Caco-2 (cell line): ENCODE measurements at regions not wholly inside any gene's neighbourhood (a gene's known extent, or its start where the extent isn't known, plus 50 kb on each side); places are given as distances from the start of the nearest gene placed in this dataset.

ENCODE experiments used
- BruUV-seq: library from RNA; stranded (reverse); fragments of 400-500 nt; replicated peaks from 2 replicates; lab custom pipeline; 2021; lab: Mats Ljungman, UMichigan
- CTCF ChIA-PET: fragments of 300-600 bp; sonication (Branson Sonifier 250); formaldehyde crosslinking; loops from one replicate; lab custom pipeline; 2022; ENCODE audit warnings: antibody characterized with exemption; lab: Charles Lee
- POLR2A ChIA-PET: fragments of 300-600 bp; sonication (Branson Sonifier 250); formaldehyde crosslinking; loops from one replicate; lab custom pipeline; 2022; ENCODE audit warnings: antibody characterized with exemption; lab: Charles Lee
- DNase-seq, 2 experiments: peaks; one replicate each; pipeline versions ENCODE4 v3.0.0 to v3.0.0-alpha.2; 2020 to 2022
- H3K27me3 ChIP-seq: replicated peaks from 2 replicates; pipeline ENCODE4 v1.6.0; 2011; ENCODE audit warnings: low read length; ENCODE audit not compliant: control insufficient read depth, insufficient read depth
- H3K36me3 ChIP-seq: 2 replicates; pipeline ENCODE4 v1.5.1; 2011; ENCODE audit warnings: low read length; ENCODE audit not compliant: control insufficient read depth, insufficient read depth
- H3K4me1 ChIP-seq: fragments of 250-450 bp; sonication (Bioruptor Pico); 2 replicates; pipeline ENCODE4 v1.5.1; 2020; ENCODE audit warnings: mild to moderate bottlenecking
- H3K4me3 ChIP-seq: 2 replicates; pipeline ENCODE4 v1.5.1; 2011; ENCODE audit warnings: low read depth, mild to moderate bottlenecking, control low read depth, low read length
- H3K9me3 ChIP-seq: fragments of 250-450 bp; sonication (Bioruptor Pico); 2 replicates; pipeline ENCODE4 v1.5.1; 2020; ENCODE audit warnings: mild to moderate bottlenecking, moderate library complexity
- H3K27ac Mint-ChIP-seq: one replicate; pipeline ENCODE4 v1.8.0; 2022; ENCODE audit warnings: mixed read lengths; ENCODE audit not compliant: unreplicated experiment
- H3K27me3 Mint-ChIP-seq: one replicate; pipeline ENCODE4 v1.8.0; 2022; ENCODE audit warnings: mixed read lengths; ENCODE audit not compliant: insufficient read depth, unreplicated experiment
- H3K36me3 Mint-ChIP-seq: one replicate; pipeline ENCODE4 v1.8.0; 2022; ENCODE audit warnings: mild to moderate bottlenecking, mixed read lengths; ENCODE audit not compliant: insufficient read depth, unreplicated experiment
- H3K4me1 Mint-ChIP-seq: one replicate; pipeline ENCODE4 v1.8.0; 2022; ENCODE audit warnings: low read depth, mixed read lengths; ENCODE audit not compliant: unreplicated experiment
- H3K4me3 Mint-ChIP-seq: one replicate; pipeline ENCODE4 v1.8.0; 2022; ENCODE audit warnings: mild to moderate bottlenecking, moderate library complexity, mixed read lengths; ENCODE audit not compliant: unreplicated experiment
- H3K9me3 Mint-ChIP-seq: one replicate; pipeline ENCODE4 v1.8.0; 2022; ENCODE audit warnings: mixed read lengths; ENCODE audit not compliant: unreplicated experiment
- intact Hi-C: fragments of 100-400 bp; cut with micrococcal nuclease; formaldehyde crosslinking; loops from one replicate; pipeline ENCODE4 v1.10.0; 2022; ENCODE audit not compliant: unreplicated experiment
- TF ChIP-seq, protein P1 (sequence below), 2 experiments: fragments of 200-600 bp in 1 of 2; IDR thresholded peaks; 1 replicate in 1 of 2; 2 replicates in 1 of 2; pipeline versions ENCODE4 v1.5.1 to v1.8.0; 2011 to 2022; ENCODE audit warnings: antibody characterized with exemption in 1 of 2, control low read depth in 1 of 2, inconsistent platforms in 1 of 2, low read depth in 1 of 2, low read length in 1 of 2, mild to moderate bottlenecking in 1 of 2, moderate library complexity in 1 of 2; ENCODE audit not compliant: insufficient read depth in 1 of 2, severe bottlenecking in 1 of 2, unreplicated experiment in 1 of 2

DNA sequence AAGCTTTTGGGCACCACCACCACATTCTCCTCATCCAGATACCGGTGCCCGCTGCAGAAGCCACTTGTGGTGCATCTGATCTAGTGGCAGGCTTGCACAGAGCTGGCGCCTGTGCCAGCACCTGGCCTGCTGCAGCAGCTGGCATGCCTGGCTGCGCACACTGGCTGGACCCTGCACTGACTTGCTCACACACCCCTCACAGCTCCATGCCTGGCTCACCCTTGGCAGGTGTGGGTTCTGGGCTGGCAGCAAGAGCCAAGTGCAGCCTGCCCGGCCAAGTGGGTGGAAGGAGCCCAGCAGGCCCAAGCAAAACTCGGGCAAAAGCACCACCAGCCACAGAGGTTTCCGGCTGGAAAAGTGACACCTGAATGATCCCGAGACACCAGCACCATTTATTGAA lies 315.7 kb upstream of the RRP15 start:
- Mint-ChIP-seq H3K4me3 (no peak overlapping the region), H3K27ac (no peak overlapping the region), H3K27me3 (peaks cover 3% of the 10 kb centered on the region), H3K9me3 (no peaks in the 10 kb centered on the region), H3K36me3 (no peaks in the 10 kb centered on the region), H3K4me1 (no peaks in the 10 kb centered on the region)
- no peak overlapping the region for H3K4me3 ChIP-seq
- BruUV-seq: no TSS peak
- H3K27me3 ChIP-seq: no peaks in the 10 kb centered on the region
- ChIA-PET POLR2A (no interaction called here), CTCF (no interaction called here)
- TF ChIP-seq, protein P1, sequence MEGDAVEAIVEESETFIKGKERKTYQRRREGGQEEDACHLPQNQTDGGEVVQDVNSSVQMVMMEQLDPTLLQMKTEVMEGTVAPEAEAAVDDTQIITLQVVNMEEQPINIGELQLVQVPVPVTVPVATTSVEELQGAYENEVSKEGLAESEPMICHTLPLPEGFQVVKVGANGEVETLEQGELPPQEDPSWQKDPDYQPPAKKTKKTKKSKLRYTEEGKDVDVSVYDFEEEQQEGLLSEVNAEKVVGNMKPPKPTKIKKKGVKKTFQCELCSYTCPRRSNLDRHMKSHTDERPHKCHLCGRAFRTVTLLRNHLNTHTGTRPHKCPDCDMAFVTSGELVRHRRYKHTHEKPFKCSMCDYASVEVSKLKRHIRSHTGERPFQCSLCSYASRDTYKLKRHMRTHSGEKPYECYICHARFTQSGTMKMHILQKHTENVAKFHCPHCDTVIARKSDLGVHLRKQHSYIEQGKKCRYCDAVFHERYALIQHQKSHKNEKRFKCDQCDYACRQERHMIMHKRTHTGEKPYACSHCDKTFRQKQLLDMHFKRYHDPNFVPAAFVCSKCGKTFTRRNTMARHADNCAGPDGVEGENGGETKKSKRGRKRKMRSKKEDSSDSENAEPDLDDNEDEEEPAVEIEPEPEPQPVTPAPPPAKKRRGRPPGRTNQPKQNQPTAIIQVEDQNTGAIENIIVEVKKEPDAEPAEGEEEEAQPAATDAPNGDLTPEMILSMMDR (IDR thresholded peaks at IDR 0.05; ENCODE audit: insufficient read depth in 1 of 2, low read depth in 1 of 2, low read length in 1 of 2, severe bottlenecking in 1 of 2, unreplicated experiment in 1 of 2): no peak
- H3K36me3 ChIP-seq: no peaks in the 10 kb centered on the region
- peaks cover 3% of the 10 kb centered on the region; the same call in 1 of the 2 replicates for H3K9me3 ChIP-seq
- DNase-seq: no peak
- intact Hi-C loops: no loop called here
- no peaks in the 10 kb centered on the region for H3K4me1 ChIP-seq

DNA sequence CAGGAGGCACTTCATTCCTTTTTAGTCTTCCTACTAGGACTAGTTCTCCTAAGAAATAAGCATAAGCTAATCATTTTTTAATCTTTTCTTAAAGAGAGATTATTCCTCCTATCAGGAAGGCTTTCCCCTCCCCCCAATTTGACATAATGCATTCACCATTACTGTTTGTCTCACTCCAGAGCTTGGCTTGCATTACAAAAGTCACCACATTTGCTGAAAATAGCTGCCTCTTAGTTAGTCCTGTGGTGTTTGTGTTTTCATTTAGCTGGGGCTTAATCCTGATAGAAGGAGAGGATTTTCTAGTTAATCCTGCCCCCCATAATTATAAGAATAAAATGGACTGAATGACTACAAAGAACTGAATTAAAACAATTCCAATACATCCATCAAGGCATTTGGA lies 307.1 kb upstream of the RRP15 start:
- H3K9me3 ChIP-seq: no peaks in the 10 kb centered on the region
- no peaks in the 10 kb centered on the region for H3K27me3 ChIP-seq
- no peaks in the 10 kb centered on the region for H3K36me3 ChIP-seq
- no peak overlapping the region for H3K4me3 ChIP-seq
- TF ChIP-seq, protein P1 (IDR thresholded peaks at IDR 0.05; ENCODE audit: insufficient read depth in 1 of 2, low read depth in 1 of 2, low read length in 1 of 2, severe bottlenecking in 1 of 2, unreplicated experiment in 1 of 2): no peak
- no peaks in the 10 kb centered on the region for H3K36me3 Mint-ChIP-seq
- H3K9me3 Mint-ChIP-seq: peaks cover 12% of the 10 kb centered on the region
- intact Hi-C loops: no loop called here
- BruUV-seq: no TSS peak
- POLR2A ChIA-PET: no interaction called here
- CTCF ChIA-PET: no interaction called here
- H3K4me3 Mint-ChIP-seq: no peak overlapping the region
- H3K27ac Mint-ChIP-seq: no peak overlapping the region
- no peak for DNase-seq
- H3K4me1 Mint-ChIP-seq: no peaks in the 10 kb centered on the region
- H3K4me1 ChIP-seq: no peaks in the 10 kb centered on the region
- peaks cover 8% of the 10 kb centered on the region for H3K27me3 Mint-ChIP-seq

DNA sequence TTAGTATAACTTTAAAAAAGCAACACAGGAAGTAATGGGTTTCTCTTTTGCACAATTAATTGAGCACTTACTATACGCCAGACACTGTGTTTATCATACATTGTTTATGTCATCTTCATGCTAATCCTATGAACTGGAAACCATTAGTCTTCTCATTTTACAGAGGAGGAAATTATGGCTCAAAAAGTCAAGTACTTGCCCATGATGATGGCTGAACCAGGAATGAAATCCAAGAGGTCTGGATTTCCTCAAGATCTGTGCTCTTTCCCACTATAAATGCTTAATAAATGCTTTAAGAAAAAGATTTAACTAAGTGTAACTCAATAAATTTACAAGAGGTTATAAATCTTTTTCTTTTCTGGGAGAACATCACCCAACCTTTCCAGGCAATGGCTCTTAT lies 303.7 kb upstream of the RRP15 start:
- Mint-ChIP-seq H3K9me3 (peaks cover 6% of the 10 kb centered on the region), H3K27ac (no peak overlapping the region), H3K4me3 (no peak overlapping the region), H3K36me3 (no peaks in the 10 kb centered on the region), H3K4me1 (no peaks in the 10 kb centered on the region), H3K27me3 (peaks cover 13% of the 10 kb centered on the region)
- Histone ChIP-seq H3K36me3 (no peaks in the 10 kb centered on the region), H3K4me1 (no peaks in the 10 kb centered on the region), H3K4me3 (no peak overlapping the region), H3K9me3 (no peaks in the 10 kb centered on the region), H3K27me3 (no peaks in the 10 kb centered on the region)
- ChIA-PET CTCF (no interaction called here), POLR2A (no interaction called here)
- TF ChIP-seq, protein P1 (IDR thresholded peaks at IDR 0.05; ENCODE audit: insufficient read depth in 1 of 2, low read depth in 1 of 2, low read length in 1 of 2, severe bottlenecking in 1 of 2, unreplicated experiment in 1 of 2): no peak
- no TSS peak for BruUV-seq
- DNase-seq: no peak
- intact Hi-C loops: no loop called here
